Esophagus squamous epithelium (tissue), 4 donors: ENCODE measurements at regions not wholly inside any gene's neighbourhood (a gene's known extent, or its start where the extent isn't known, plus 50 kb on each side); places are given as distances from the start of the nearest gene placed in this dataset.

ENCODE experiments used
- POLR2A ChIP-seq, 4 donors: fragments of 450-650 bp; IDR thresholded peaks; one replicate each; pipeline ENCODE4 v1.6.1; 2017; ENCODE audit warnings: antibody characterized with exemption in 4 of 4, mild to moderate bottlenecking in 4 of 4, moderate library complexity in 3 of 4
- TF ChIP-seq, protein P1 (sequence below), 6 experiments: fragments of 450-650 bp in 4 of 6; fragments of 200-600 bp in 2 of 6; sonication (generic) in 2 of 6; IDR thresholded peaks; one replicate each; pipeline ENCODE4 v1.5.1; 2016 to 2019; ENCODE audit warnings: antibody characterized with exemption in 6 of 6, mild to moderate bottlenecking in 4 of 6, moderate library complexity in 4 of 6

DNA sequence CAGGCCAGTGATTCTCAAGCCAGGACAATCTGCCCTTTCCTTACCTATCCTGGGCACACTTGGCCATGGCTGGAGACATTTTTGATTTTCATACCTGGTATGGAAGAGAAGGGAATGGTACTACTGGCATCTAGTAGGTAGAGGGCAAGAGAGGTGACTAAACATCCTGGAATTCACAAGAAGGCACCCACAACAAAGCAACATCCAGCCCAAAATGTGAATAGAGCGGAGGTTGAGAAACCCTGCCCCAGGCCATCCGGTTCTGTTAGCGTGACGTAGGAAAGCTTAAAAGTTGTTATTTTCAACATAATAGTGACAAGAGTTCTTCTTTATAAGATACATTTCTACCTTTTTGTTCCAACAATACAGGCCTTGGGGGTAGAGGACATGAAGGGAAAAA is 114.9 kb upstream of the ALX4 start:
- TF ChIP-seq, protein P1, sequence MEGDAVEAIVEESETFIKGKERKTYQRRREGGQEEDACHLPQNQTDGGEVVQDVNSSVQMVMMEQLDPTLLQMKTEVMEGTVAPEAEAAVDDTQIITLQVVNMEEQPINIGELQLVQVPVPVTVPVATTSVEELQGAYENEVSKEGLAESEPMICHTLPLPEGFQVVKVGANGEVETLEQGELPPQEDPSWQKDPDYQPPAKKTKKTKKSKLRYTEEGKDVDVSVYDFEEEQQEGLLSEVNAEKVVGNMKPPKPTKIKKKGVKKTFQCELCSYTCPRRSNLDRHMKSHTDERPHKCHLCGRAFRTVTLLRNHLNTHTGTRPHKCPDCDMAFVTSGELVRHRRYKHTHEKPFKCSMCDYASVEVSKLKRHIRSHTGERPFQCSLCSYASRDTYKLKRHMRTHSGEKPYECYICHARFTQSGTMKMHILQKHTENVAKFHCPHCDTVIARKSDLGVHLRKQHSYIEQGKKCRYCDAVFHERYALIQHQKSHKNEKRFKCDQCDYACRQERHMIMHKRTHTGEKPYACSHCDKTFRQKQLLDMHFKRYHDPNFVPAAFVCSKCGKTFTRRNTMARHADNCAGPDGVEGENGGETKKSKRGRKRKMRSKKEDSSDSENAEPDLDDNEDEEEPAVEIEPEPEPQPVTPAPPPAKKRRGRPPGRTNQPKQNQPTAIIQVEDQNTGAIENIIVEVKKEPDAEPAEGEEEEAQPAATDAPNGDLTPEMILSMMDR (IDR thresholded peaks at IDR 0.05) = no peak
- no peak for TF ChIP-seq POLR2A (IDR thresholded peaks at IDR 0.05)
